D721Med (cell line): ENCODE measurements at regions not wholly inside any gene's neighbourhood (a gene's known extent, or its start where the extent isn't known, plus 50 kb on each side); places are given as distances from the start of the nearest gene placed in this dataset.
A peak's percentile ranks its signal among the peaks of the same experiment; 100 is the strongest.

Experiments used
- DNase-seq: peaks from one replicate; pipeline ENCODE4 v3.0.0; 2011; ENCODE audit warnings: low spot score; ENCODE audit not compliant: insufficient read length
- FAIRE-seq: peaks from 2 replicates; lab custom pipeline; 2011; peaks lifted over from hg19 to GRCh38; lab: Jason Lieb, UNC
- CTCF ChIP-seq: IDR thresholded peaks from 2 replicates; pipeline ENCODE4 v1.5.1; 2012; ENCODE audit warnings: mild to moderate bottlenecking, control low read depth; ENCODE audit not compliant: insufficient read depth; ENCODE audit errors: missing control alignments

GRCh38 chr18:56462276-56462675, 176.1 kb downstream of the TXNL1 start:
- FAIRE-seq (no peak), DNase-seq (no peak)
- TF ChIP-seq CTCF, result no peak

GRCh38 chr18:56461151-56461550, 177.2 kb downstream of the TXNL1 start:
- TF ChIP-seq CTCF, result no peak
- DNase-seq, result no peak
- no peak for FAIRE-seq

GRCh38 chr18:56460581-56460980, 177.8 kb downstream of the TXNL1 start:
- FAIRE-seq (no peak), DNase-seq (no peak)
- no peak for TF ChIP-seq CTCF

GRCh38 chr18:56458770-56459712, 179.4 kb downstream of the TXNL1 start:
- FAIRE-seq (peak; percentile 94), DNase-seq (no peak)
- TF ChIP-seq CTCF, result no peak

- no peak for TF ChIP-seq CTCF
- FAIRE-seq (peak; percentile 97), DNase-seq (no peak)
Observed at GRCh38 chr18:56455874-56456273, 182.5 kb downstream of the TXNL1 start.

GRCh38 chr18:56455141-56455540, 183.3 kb downstream of the TXNL1 start:
- FAIRE-seq (no peak), DNase-seq (no peak)
- TF ChIP-seq CTCF, result no peak

GRCh38 chr18:56453631-56454030, 184.8 kb downstream of the TXNL1 start:
- FAIRE-seq, result no peak
- TF ChIP-seq CTCF, result no peak
- no peak for DNase-seq
